Progenitor cell of endocrine pancreas (in vitro differentiated cells): ENCODE measurements at regions not wholly inside any gene's neighbourhood (a gene's known extent, or its start where the extent isn't known, plus 50 kb on each side); places are given as distances from the start of the nearest gene placed in this dataset.

Source experiments
- DNase-seq: peaks from one replicate; pipeline ENCODE4 v3.0.0; 2021; ENCODE audit warnings: low spot score; ENCODE audit not compliant: unreplicated experiment
- H3K27ac Mint-ChIP-seq: 2 replicates; pipeline ENCODE4 v1.8.0; 2021; ENCODE audit warnings: mild to moderate bottlenecking, moderate library complexity, mixed read lengths
- H3K27me3 Mint-ChIP-seq: 2 replicates; pipeline ENCODE4 v1.8.0; 2021; ENCODE audit warnings: mixed read lengths
- H3K36me3 Mint-ChIP-seq: 2 replicates; pipeline ENCODE4 v1.8.0; 2022; ENCODE audit warnings: mixed read lengths; ENCODE audit not compliant: insufficient read depth
- H3K4me1 Mint-ChIP-seq: 2 replicates; pipeline ENCODE4 v1.8.0; 2021; ENCODE audit warnings: low read depth, mixed read lengths
- H3K4me3 Mint-ChIP-seq: 2 replicates; pipeline ENCODE4 v1.8.0; 2021; ENCODE audit warnings: low read depth, mild to moderate bottlenecking, moderate library complexity, mixed read lengths
- H3K9me3 Mint-ChIP-seq: 2 replicates; pipeline ENCODE4 v1.8.0; 2021; ENCODE audit warnings: low read depth, mixed read lengths
- CTCF ChIP-seq: fragments of 200-600 bp; sonication (generic); IDR thresholded peaks from one replicate; pipeline ENCODE4 v1.5.0; 2021; ENCODE audit warnings: antibody characterized with exemption, mild to moderate bottlenecking; ENCODE audit not compliant: unreplicated experiment

GRCh38 chr6:65999288-65999791, 292.3 kb upstream of the EYS start:
- no peaks in the 10 kb centered on the region for H3K36me3 Mint-ChIP-seq
- no peak overlapping the region for H3K27ac Mint-ChIP-seq
- H3K27me3 Mint-ChIP-seq: no peaks in the 10 kb centered on the region
- no peak for TF ChIP-seq CTCF
- no peak for DNase-seq
- no peaks in the 10 kb centered on the region for H3K9me3 Mint-ChIP-seq
- H3K4me1 Mint-ChIP-seq: peaks cover 5% of the 10 kb centered on the region
- H3K4me3 Mint-ChIP-seq: no peak overlapping the region

GRCh38 chr6:65998544-65998943, 291.5 kb upstream of the EYS start:
- H3K27me3 Mint-ChIP-seq: no peaks in the 10 kb centered on the region
- no peak for DNase-seq
- H3K4me1 Mint-ChIP-seq: peaks cover 5% of the 10 kb centered on the region
- H3K27ac Mint-ChIP-seq: no peak overlapping the region
- no peak overlapping the region for H3K4me3 Mint-ChIP-seq
- no peak for TF ChIP-seq CTCF
- H3K36me3 Mint-ChIP-seq: no peaks in the 10 kb centered on the region
- no peaks in the 10 kb centered on the region for H3K9me3 Mint-ChIP-seq

- Mint-ChIP-seq H3K4me1 (peaks cover 5% of the 10 kb centered on the region), H3K9me3 (no peaks in the 10 kb centered on the region), H3K27ac (no peak overlapping the region), H3K36me3 (no peaks in the 10 kb centered on the region), H3K27me3 (no peaks in the 10 kb centered on the region), H3K4me3 (no peak overlapping the region)
- no peak for DNase-seq
- no peak for TF ChIP-seq CTCF
These were observed 290.5 kb upstream of the EYS start for GRCh38 chr6:65997539-65997938.

- Mint-ChIP-seq H3K9me3 (no peaks in the 10 kb centered on the region), H3K27me3 (no peaks in the 10 kb centered on the region), H3K36me3 (no peaks in the 10 kb centered on the region), H3K4me1 (peaks cover 5% of the 10 kb centered on the region), H3K27ac (no peak overlapping the region), H3K4me3 (no peak overlapping the region)
- DNase-seq: no peak
- TF ChIP-seq CTCF: no peak
These were observed 289.1 kb upstream of the EYS start for GRCh38 chr6:65996096-65996495.

GRCh38 chr6:65989676-65990075, 282.6 kb upstream of the EYS start:
- Mint-ChIP-seq H3K4me1 (peaks cover 2% of the 10 kb centered on the region), H3K27ac (no peak overlapping the region), H3K27me3 (no peaks in the 10 kb centered on the region), H3K36me3 (no peaks in the 10 kb centered on the region), H3K4me3 (no peak overlapping the region), H3K9me3 (no peaks in the 10 kb centered on the region)
- no peak for DNase-seq
- TF ChIP-seq CTCF: no peak
